Body of pancreas (tissue), 4 donors: ENCODE measurements at regions not wholly inside any gene's neighbourhood (a gene's known extent, or its start where the extent isn't known, plus 50 kb on each side); places are given as distances from the start of the nearest gene placed in this dataset.

ENCODE experiments used
- CTCF ChIP-seq, 7 experiments: fragments of 450-650 bp in 4 of 7; fragments of 200-600 bp in 3 of 7; sonication (generic) in 3 of 7; IDR thresholded peaks; one replicate each; pipeline ENCODE4 v1.5.1; 2016 to 2019; ENCODE audit warnings: antibody characterized with exemption in 7 of 7
- POLR2A ChIP-seq, 3 donors: fragments of 450-650 bp; IDR thresholded peaks; one replicate each; pipeline ENCODE4 v1.6.1; 2016; ENCODE audit warnings: antibody characterized with exemption in 3 of 3, mild to moderate bottlenecking in 2 of 3

DNA sequence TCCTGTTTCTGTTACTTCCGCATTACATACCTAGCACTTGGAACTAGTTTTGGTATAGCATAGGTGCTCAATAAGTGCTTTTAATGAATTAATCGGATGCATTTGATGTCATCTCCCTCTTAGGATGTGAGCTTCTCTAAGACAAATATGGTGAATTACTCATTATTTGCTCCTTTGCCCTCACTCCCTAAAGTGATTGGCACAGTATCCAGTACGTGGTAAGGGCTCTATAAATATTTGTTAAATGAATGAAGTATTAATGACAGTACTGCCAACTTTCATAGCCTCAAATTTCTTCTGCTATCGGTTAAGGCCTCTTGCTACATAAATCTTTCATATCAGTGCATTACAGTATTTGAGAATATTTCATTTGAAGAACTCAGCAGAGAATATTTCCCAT is 75.9 kb upstream of the ARID5B start:
- TF ChIP-seq CTCF (IDR thresholded peaks at IDR 0.05) (no peak), POLR2A (IDR thresholded peaks at IDR 0.05) (no peak)
